ENCODE measurements at regions not wholly inside any gene's neighbourhood (a gene's known extent, or its start where the extent isn't known, plus 50 kb on each side); places are given as distances from the start of the nearest gene placed in this dataset.

DNA sequence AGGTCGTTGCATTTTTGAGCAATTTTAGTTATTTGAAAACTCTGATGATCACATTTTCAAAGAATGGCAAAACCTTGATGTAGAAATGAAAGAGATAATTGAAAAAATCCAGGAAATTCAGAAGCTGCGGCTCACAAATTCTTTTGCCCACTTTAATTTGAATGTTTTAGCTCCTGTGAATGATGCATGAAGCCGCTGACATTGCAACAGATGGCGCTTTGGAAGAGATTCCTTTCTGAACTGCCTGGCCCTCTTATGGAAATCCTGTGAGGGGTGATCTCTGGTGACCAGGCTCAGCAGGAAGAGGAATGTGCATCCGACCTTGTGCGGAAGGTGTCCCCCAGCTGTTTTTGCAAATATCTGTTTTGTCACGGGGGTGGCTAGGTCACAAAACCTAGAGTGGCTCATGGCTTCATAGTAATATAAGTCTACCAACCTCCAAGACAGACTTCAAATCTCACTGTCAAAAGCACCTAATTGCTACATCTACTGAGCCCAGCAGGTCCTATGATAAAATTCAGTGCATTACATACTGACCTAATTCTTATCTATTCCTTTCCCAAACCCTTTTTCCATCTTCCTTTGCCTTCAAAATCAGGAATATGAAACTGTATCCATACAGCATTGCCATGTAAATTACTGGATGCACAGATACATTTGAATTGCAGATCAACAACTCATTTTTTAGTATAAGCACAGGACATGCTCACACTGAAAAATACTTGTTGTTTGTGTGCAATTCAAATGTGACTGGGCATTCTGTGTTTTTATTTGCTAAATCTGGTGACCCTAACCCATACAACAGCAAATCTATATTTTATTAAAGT, 412.7 kb downstream of the ETS1 start:
- TF ChIP-seq, protein P1, sequence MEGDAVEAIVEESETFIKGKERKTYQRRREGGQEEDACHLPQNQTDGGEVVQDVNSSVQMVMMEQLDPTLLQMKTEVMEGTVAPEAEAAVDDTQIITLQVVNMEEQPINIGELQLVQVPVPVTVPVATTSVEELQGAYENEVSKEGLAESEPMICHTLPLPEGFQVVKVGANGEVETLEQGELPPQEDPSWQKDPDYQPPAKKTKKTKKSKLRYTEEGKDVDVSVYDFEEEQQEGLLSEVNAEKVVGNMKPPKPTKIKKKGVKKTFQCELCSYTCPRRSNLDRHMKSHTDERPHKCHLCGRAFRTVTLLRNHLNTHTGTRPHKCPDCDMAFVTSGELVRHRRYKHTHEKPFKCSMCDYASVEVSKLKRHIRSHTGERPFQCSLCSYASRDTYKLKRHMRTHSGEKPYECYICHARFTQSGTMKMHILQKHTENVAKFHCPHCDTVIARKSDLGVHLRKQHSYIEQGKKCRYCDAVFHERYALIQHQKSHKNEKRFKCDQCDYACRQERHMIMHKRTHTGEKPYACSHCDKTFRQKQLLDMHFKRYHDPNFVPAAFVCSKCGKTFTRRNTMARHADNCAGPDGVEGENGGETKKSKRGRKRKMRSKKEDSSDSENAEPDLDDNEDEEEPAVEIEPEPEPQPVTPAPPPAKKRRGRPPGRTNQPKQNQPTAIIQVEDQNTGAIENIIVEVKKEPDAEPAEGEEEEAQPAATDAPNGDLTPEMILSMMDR (IDR thresholded peaks at IDR 0.05; ENCODE audit: low read depth, low read length, poor library complexity, severe bottlenecking) = no peak
- TF ChIP-seq EZH2phosphoT487 (IDR thresholded peaks at IDR 0.05; ENCODE audit: borderline replicate concordance, low read length) = no peak

Data from DOHH2 (cell line).